Choroid plexus epithelial cell (primary cell): ENCODE measurements at regions not wholly inside any gene's neighbourhood (a gene's known extent, or its start where the extent isn't known, plus 50 kb on each side); places are given as distances from the start of the nearest gene placed in this dataset.
"Not testable (repeated sequence)": the region's sequence is repeated elsewhere in the genome, so short reads cannot be mapped to it uniquely, and the experiment has no call there.

Experiments
- DNase-seq: peaks from one replicate; pipeline ENCODE4 v3.0.0-alpha.2; 2010; ENCODE audit warnings: low read depth
- H3K4me3 ChIP-seq: 2 replicates; pipeline ENCODE4 v1.5.1; 2011; ENCODE audit warnings: low read depth, mild to moderate bottlenecking, control low read depth, low read length, moderate library complexity
- TF ChIP-seq, protein P1 (sequence below): conservative IDR thresholded peaks from 2 replicates; pipeline ENCODE4 v1.5.1; 2011; ENCODE audit warnings: low read depth, mild to moderate bottlenecking, control low read depth, inconsistent platforms, low read length, moderate library complexity

DNA sequence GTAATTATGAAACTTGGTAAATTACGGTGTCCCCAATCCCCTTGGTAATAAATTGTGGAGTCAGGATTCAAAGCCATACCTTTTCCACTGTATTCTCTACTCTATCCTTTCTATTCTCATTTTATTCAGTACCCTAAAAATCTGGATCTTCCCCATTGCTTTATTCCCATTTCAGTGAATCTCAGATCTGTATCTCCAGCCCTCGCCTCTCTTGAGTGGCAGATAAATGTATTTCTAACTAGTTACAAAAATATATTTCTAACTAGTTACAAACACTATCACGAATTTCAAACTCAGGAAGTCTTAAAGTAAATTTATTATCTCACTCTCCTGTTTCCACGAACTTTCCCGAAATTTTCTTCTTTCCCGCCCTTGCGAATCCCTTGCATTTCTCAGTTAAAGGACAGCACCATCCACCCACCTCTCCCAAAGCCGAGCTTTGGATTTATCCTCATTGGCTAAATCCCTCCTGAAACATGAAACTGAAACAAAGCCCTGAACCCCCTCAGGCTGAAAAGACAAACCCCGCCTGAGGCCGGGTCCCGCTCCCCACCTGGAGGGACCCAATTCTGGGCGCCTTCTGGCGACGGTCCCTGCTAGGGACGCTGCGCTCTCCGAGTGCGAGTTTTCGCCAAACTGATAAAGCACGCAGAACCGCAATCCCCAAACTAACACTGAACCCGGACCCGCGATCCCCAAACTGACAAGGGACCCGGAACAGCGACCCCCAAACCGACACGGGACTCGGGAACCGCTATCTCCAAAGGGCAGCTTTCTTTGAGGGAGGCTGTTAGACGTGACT is 164.3 kb upstream of the PABPC3 start:
- peak overlapping the region; percentile 16 for H3K4me3 ChIP-seq
- TF ChIP-seq, protein P1, sequence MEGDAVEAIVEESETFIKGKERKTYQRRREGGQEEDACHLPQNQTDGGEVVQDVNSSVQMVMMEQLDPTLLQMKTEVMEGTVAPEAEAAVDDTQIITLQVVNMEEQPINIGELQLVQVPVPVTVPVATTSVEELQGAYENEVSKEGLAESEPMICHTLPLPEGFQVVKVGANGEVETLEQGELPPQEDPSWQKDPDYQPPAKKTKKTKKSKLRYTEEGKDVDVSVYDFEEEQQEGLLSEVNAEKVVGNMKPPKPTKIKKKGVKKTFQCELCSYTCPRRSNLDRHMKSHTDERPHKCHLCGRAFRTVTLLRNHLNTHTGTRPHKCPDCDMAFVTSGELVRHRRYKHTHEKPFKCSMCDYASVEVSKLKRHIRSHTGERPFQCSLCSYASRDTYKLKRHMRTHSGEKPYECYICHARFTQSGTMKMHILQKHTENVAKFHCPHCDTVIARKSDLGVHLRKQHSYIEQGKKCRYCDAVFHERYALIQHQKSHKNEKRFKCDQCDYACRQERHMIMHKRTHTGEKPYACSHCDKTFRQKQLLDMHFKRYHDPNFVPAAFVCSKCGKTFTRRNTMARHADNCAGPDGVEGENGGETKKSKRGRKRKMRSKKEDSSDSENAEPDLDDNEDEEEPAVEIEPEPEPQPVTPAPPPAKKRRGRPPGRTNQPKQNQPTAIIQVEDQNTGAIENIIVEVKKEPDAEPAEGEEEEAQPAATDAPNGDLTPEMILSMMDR, result no peak

DNA sequence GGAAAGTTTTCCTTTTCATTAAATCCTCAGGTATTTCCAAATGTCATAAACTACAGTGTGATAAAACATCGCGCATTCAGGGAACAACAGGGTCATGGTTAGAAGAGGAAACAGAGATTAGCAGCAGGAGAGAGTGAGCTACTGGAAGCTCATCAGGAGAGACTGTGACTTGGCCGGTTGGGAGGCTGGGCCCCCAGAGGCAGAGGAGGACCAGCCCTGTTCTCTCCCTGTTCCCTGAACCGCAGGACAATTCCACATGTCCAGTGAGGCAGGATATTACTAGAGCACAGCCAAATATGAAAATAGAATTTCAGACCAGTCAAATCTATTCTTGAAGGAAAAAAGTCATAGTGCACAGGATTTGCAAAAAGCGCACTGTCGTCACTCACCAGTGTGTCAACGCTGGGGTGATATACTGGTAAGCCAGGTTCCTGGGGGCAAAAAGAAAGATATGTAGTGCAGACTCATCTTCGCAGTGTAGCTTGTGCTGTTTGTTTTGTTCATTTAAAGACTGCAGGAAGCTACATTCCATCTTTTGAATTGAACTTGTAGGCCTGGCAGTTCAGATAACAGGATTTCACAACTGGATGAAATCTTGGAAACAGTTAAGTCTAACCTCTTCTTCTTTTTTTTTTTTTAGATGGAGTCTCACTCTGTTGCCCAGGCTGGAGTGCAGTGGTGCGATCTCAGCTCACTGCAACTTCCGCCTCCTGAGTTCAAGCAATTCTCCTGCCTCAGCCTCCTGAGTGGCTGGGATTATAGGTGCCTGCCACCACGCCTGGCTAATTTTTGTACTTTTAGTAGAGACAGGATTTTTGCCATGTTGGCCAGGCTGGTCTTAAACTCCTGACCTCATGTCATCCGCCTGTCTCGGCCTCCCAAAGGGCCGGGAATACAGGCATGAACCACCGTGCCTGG is 162.6 kb upstream of the PABPC3 start:
- DNase-seq, result peak; percentile 35
- H3K4me3 ChIP-seq, result not testable (repeated sequence)

More for the DNA sequence above, 164.3 kb upstream of the PABPC3 start:
- DNase-seq, result no peak

DNA sequence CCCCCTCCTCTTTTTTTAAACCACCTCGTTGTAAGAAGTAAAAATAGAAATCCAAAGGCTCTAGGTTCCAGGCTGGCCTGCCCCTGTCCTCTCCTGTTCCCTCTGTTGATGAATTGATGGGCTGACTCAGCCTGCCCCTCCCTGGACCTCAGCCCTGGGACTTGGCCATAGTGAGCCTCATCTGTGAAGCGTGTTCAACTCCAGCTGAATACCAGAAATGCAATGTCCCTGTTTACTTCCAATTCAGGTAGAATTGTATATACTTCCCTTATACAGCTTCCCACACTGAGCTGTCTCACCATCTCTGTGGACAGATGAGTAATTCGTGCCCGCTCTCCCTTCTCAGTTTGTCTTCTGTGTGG is 161.9 kb upstream of the PABPC3 start:
- DNase-seq, H3K4me3 ChIP-seq: not testable (repeated sequence)

DNA sequence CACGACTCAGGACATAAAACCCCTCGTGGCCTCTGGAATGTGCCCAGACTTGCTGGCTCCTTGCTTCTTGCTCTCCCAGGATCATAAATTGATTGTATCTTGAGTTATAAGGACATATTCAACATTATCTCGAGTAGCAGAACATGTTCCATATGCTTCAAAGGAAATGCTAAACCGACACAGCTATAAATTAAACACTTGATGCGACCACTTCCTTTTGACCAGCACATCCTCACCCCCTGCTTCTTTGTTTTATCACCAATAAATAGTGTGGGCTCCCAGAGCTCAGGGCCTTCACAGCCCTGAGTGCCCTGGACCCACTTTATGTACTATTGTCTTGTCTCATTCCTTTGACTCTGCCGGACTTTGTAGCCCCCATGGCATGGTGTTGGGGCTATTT is 157.0 kb upstream of the PABPC3 start:
- no peak overlapping the region for H3K4me3 ChIP-seq
- TF ChIP-seq, protein P1, result no peak

DNA sequence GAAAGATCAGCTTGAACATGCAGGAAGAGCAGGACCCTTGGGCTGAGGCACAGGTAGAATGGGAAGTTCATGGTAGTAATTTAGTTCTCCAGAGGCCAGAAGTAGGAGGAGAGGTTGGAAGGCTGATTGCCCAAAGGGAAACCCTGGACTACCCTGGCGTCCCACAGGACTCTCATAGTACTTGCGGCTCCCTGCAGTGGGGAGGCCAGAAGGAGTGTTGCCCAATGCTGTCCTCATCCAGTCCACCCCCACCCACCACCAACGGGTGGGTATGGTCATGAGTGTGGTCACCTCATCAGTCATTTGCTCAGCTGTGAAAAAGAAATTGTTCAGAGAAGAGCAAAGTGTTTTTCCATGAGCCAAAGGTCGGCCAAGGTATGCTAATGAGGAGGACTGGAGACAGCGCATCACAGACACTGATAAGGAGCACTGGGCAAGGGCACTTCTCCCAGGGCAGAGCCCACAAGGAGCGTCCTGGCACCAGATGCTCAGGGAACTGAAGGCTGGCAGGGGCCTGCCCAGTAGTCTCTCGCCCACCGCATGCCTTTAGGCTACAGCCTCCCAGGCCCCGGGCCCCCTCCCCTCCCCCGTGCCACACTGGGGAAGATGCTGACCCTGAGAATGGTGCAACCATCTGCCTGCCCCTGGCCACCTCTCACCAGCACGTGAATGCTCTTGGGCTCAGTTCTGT is 154.8 kb upstream of the PABPC3 start:
- H3K4me3 ChIP-seq, DNase-seq: not testable (repeated sequence)

More for the DNA sequence above, 157.0 kb upstream of the PABPC3 start:
- DNase-seq, result no peak

DNA sequence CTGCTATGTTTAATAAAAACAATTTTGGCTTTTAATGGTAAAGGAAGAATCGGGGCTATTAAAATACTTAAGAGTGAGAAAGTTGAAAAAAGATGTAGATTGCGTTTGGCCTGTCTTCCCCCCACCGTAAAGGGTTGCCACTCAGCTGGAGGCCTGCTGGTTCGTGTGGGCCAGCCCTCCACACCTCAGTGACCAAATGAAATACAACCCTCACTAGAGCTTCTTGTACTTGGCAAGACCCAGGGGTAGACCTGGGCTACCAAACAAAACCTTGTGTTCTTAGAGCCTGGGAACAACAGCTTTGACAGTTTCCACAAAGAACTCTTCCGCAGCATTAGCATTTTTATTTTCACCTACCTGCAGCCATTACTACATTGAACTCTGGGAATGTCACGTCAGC is 152.8 kb upstream of the PABPC3 start:
- no peak for DNase-seq
- TF ChIP-seq, protein P1, result no peak
- no peak overlapping the region for H3K4me3 ChIP-seq

DNA sequence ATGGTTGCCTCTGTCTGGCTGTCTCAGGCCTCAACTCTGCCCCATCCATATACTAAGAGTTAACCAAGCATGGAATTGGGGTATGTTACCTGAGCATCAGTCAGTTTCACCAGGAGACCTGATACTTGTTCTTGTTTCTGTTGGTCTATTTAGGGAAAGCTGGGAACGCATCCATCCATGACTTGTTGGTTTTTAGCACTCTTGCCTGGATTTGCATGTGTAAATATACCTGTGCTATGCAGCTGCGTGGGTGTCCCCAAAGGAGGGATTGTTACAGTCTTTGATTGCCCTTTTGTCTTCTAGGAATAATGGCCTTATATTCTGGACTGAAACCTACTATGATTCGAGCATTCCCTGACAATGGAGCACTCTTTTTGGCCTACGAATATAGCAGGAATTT is 151.9 kb upstream of the PABPC3 start:
- DNase-seq, H3K4me3 ChIP-seq: not testable (repeated sequence)

DNA sequence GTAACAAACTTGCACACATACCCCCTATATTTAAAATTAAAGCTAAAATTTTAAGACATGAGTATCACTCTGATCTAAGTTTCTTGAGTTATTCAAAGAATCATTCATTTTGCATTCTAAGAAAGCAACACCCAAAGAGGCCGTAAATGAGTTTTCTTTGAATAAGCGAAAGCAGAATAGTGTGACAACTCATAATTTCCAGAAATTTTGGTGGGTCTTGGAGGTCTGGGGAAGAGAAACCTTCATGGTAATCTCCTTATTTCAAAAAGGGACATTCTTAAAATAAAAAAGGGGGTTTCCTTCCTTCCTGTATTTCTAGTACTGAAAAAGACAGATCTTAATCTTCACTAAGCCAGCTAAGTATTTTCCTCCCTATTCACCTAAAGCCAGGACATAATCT is 147.0 kb upstream of the PABPC3 start:
- DNase-seq, H3K4me3 ChIP-seq: not testable (repeated sequence)

DNA sequence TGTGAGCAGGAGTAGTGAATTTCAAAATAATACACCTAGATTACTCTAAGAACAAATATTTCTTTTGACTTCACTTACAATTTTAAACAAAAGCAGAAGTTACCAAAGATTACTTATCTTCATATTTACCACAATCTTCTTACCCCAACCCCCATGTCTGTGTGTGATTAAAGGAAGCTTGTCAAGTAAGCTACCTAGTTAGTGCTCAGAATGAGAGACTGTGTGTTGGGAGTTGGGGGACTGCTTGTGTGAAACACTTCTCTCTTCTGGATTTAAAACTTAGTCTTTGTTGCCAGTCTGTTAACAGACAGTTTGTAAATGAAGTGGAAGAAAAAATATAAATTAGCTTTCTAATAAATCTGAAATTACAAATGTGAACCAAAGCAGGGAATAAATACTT is 145.3 kb upstream of the PABPC3 start:
- not testable (repeated sequence) for DNase-seq, H3K4me3 ChIP-seq

DNA sequence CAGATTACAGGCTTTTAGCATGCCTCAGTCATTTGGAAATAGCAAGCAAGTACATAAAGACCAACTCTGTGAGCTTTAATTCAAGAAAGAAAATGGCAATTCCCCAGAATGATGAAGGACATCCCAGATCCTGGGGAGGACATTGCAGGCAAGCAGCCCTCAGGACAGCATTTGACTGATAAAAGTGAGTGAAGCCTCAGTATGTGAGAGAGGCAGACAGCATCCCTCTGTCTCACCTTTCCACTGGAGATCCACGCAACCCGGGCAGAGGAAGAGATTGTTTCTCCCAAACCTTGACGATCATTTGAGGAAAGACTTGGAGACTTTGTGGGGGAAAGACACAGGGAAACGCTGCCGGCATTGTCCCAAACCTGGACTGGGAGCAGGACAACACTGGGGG is 128.0 kb upstream of the PABPC3 start:
- peak; percentile 3 for DNase-seq
- H3K4me3 ChIP-seq, result peak overlapping the region; percentile 41
